Medulla oblongata (tissue), 1 donor: ENCODE measurements at regions not wholly inside any gene's neighbourhood (a gene's known extent, or its start where the extent isn't known, plus 50 kb on each side); places are given as distances from the start of the nearest gene placed in this dataset.
"Not testable (repeated sequence)": the region's sequence is repeated elsewhere in the genome, so short reads cannot be mapped to it uniquely, and the experiment has no call there.

ENCODE experiments used
- DNase-seq: peaks from one replicate; pipeline ENCODE4 v3.0.0-alpha.2; 2015; ENCODE audit errors: extremely low spot score

DNA sequence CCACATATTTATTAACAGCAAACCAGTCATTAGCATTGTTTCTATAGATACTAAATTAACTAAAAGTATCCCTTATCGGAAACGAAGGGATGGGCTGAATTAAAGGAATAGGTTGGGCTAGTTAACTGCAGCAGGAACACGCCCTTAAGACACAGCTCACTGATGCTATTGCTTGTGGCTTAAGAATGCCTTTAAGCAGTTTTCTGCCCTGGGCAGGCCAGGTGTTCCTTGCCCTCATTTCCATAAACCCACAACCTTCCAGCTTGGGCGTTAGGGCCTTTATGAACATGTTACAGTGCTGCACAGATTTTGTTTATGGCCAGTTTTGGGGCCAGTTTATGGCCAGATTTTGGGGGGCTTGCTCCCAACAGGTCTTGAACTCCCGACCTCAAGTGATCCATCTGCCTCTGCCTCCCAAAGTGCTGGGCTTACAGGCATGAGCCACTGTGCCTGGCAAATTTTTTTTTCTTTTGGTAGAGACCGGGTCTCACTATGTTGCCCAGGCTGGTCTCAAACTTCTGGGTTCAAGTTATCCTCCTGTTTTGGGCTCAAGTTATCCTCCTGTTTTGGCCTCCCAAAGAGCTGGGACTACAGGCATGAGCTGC lies 90.1 kb upstream of the GRIN2A start:
- DNase-seq, result not testable (repeated sequence)

DNA sequence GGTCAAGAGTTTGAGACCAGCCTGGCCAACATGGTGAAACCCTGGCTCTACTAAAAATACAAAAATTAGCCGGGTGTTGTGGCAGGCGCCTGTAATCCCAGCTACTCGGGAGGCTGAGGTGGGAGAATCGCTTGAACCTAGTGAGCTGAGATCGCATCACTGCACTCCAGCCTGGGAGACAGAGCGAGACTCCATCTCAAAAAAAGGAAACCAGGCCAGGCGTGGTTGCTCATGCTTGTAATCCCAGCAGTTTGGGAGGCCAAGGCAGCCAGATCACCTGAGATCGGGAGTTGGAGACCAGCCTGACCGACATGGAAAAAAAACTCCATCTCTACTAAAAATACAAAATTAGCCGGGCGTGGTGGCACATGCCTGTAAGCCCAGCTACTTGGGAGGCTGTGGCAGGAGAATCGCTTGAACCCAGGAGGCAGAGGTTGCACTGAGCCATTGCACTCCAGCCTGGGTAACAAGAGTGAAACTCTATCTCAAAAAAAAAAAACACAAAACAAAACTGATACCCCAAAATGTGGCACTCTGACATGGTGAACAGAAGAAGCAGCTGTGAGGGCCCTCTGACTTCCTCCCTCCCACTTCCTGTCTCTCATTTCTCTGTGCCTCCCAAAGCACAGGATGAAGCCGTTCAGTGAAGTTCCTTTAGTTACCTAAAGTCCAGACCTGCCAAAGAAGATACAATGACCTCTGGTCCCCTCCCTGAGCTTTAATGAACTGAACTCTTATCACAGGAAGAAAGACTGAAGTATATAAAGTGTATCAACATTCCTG lies 93.2 kb upstream of the GRIN2A start:
- not testable (repeated sequence) for DNase-seq

DNA sequence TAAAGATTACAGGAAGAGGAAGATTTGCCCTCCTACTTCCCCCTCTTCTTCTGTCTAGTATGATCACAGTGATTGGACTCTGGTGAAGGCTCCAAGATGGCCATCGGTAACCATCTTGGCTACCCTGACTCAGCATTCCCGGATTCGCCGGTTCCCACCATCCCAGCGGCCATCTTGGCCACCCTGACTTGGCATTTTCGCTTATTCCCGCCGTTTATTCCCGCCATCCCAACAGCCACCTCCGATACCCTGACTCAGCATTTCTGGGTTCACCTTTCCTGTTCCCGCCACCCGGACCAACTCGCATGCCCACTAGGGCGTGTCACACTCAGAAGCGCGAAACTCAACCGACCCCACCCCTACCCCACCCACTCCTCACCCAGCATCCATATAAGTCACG lies 95.4 kb upstream of the GRIN2A start:
- no peak for DNase-seq

DNA sequence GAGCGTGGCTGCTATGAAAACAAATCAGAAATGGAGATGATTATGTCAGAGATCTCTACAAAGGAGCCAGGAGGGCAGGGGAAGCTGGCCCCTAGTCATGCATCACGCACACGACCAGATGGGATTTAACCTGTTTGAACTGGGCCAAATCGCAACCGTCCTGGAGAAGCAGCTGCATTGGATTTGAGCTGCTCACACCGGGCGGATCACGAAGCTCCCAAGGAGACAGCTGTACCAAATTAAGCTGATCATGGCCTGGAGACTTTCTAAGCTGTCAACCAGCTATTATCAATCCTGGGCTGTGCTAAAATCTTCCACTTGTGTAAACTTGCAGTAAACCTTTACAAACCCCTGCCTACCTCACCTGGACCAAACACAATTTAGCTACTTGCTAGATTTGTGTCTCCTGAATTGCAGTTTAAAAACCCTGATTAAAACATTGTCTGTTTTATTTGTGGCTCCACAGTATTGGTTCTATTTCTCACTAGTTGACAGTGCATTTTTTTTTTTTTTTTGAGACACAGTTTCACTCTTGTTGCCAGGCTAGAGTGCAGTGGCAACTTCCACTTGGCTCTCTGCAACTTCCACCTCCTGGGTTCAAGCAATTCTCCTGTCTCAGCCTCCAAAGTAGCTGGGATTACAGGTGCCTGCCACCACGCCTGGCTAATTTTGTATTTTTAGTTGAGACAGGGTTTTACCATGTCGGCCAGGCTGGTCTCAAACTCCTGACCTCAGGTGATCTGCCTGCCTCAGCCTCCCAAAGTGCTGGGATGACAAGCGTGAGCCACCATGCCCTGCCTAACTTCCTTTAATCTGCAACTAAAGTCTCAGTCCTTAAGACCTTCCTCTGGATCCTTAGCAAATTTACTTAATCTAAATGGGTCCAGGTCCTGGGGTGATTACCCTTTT lies 98.3 kb upstream of the GRIN2A start:
- DNase-seq, result no peak

DNA sequence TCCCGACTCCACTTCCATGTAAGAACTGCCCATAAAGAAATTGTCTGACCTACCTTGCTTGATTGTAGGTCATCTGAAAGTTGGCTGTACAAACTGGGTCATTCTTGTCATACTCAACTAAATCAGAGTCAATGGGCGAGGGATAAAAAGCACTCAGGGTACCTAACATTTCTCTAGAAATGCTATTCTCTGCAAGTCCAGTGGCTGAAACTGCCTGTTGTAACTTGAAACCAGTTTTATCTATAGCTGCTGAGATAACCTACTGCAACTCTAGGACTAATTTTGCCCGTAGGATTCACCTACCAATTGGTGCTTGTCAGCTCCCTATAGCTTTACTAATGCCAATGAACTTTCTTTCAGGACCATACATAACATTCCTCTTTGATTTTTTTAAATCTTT lies 100.1 kb upstream of the GRIN2A start:
- no peak for DNase-seq

DNA sequence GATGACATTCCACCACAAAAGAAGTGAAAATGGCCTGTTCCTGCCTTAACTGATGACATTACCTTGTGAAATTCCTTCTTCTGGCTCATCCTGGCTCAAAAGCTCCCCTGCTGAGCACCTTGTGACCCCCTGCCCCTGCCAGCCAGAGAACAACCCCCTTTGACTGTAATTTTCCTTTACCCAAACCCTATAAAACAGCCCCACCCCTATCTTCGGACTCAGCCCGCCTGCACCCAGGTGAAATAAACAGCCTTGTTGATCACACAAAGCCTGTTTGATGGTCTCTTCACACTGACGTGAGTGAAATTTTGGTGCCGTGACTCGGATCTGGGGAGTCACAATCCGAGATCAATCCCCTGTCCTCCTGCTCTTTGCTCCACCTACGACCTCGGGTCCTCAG lies 101.0 kb upstream of the GRIN2A start:
- not testable (repeated sequence) for DNase-seq

DNA sequence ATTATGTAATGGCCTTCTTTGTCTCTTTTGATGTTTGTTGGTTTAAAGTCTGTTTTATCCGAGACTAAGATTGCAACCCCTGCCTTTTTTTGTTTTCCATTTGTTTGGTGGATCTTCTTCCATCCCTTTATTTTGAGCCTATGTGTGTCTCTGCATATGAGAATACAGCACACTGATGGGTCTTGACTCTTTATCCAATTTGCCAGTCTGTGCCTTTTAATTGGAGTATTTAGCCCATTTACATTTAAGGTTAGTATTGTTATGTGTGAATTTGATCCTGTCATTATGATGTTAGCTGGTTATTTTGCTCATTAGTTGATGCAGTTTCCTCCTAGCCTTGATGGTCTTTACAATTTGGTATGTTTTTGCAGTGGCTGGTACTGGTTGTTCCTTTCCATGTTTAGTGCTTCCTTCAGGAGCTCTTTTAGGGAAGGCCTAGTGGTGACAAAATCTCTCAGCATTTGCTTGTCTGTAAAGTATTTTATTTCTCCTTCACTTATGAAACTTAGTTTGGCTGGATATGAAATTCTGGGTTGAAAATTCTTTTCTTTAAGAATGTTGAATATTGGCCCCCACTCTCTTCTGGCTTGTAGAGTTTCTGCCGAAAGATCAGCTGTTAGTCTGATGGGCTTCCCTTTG lies 95.3 kb upstream of the ATF7IP2 start:
- DNase-seq, result not testable (repeated sequence)

DNA sequence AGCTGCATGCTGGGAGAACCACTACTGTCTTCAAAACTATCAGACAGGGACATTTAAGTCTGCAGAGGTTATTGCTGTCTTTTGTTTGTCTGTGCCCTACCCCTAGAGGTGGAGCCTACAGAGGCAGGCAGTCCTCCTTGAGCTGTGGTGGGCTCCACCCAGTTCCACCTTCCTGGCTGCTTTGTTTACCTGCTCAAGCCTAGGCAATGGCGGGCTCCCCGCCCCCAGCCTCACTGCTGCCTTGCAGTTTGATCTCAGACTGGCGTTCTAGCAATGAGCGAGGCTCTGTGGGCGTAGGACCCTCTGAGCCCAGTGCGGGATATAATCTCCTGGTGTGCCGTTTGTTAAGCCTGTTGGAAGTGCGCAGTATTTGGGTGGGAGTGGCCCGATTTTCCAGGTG lies 93.7 kb upstream of the ATF7IP2 start:
- DNase-seq, result not testable (repeated sequence)

DNA sequence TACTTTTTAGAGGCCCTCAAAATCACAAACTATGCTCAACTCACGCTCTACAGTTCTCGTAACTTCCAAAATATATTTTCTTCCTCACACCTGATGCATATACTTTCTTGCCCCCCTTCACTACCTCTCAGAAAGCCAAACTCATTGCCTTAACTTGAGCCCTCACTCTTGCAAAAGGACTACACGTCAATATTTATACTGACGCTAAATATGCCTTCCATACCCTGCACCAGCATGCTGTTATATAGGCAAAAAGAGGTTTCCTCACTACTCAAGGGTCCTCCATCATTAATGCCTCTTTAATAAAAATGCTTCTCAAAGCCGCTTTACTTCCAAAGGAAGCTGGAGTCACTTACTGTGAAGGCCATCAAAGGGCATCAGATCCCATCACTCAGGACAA lies 92.9 kb upstream of the ATF7IP2 start:
- DNase-seq, result not testable (repeated sequence)

DNA sequence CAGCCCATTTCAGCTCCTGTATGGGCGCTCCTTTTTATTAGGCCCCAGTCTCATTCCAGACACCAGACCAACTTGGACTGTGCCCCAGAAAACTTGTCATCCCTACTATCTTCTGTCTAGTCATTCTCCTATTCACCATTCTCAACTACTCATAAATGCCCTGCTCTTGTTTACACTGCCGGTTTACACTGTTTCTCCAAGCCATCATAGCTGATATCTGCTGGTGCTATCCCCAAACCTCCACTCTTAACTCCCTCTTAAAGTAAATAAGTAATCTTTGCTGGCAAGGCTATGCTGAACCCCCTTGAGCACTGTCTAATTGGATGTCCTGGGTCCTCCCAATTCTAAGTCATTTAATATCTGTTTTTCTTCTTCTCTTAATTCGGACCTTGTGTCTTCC lies 91.7 kb upstream of the ATF7IP2 start:
- DNase-seq, result not testable (repeated sequence)

DNA sequence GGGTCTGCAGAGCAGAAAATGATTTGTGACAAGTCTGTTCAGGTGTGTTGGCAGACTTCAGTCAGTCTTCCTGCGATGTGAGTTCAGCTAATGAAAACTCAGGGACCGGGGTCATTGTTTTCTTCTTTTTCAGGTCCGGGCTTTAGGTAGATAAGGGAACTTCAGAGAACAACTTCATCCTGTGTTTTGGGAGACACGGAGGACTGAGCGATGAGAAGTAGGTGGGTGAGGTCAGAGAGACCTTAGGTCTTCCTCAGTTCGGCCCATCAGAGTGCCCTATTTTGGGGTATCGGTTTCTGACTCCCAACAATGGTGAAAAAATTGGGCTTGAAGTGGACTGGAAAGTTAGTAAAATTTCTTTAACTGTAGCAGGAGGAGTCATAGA lies 88.9 kb upstream of the ATF7IP2 start:
- DNase-seq, result no peak

DNA sequence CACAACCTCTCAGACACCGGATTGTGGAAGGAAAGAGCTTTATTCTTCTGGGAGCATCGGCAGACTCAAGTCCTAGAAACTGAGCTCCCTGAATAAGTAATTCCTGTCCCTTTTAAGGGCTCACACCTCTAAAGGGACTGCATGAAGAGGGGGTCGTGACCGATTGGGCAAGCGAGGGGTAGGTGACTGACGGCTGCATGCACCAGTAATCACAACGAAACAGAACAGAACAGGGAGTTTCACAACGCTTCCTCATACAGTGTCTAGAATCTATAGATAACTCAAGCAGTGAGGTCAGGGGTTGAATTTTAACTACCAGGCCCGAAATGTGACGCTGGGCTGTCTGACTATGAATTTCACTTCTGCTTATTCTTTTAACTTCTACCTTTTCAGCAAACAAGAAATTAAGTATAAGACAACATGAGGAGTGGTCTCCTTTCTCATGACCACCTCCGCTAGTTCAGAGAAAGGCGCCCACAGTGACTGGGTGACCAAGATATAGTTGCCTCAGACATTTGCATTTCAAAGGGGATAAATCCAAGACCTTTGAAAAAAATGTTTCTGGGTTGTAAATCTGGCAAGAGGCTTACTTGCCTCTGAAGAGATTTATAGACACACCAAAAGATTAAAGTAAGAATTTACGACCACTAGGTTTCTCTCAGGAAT lies 88.4 kb upstream of the ATF7IP2 start:
- DNase-seq, result peak; percentile 80

DNA sequence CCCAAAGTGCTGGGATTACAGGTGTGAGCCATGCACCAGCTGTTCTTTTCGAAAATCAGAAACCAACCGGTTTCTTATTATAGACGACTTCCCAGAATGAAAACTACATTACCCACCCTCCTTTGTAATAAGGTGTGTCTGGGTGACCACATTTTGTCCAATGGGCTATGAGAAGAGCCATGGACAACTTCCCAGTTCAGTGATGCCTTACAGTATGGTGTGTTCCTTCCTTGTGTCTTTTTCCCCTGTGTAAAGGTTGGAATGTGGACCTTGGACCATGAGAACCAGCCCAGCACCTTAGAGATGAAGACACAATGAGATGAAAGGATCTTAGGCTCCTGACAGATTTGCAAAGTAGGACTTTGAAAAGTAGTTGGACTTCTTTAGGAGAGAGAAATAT lies 85.0 kb upstream of the ATF7IP2 start:
- DNase-seq, result no peak

DNA sequence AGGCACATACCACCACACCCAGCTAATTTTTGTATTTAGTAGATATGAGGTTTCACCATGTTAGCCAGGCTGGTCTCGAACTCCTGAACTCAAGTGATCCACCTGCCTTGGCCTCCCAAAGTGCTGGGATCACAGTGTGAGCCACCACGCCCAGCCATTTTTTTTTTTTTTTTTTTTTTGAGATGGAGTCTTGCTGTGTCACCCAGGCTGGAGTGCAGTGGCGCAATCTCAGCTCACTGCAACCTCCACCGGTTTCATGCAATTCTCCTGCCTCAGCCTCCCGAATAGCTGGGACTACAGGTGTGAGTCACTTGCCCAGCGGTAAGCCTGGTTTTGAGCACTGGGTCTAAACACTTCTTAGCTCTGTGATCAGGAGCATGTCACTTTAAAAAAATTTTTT lies 84.3 kb upstream of the ATF7IP2 start:
- DNase-seq, result not testable (repeated sequence)

DNA sequence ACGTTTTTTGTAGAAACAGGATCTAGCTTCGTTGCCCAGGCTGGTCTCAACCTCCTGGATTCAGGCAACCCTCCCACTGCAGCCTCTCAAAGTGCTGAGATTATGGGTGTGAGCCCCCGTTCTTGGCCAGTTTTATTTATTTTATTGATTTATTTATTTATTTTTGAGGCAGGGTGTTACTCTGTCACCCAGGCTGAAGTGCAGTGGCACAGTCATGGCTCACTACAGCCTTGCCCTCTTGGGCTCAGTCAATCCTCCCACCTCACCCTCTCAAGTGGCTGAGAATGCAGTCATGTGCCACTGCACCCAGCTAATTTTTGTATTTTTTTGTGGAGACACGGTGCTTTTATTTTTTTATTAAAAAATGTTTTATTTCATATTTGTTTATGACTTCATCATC lies 79.9 kb upstream of the ATF7IP2 start:
- no peak for DNase-seq

DNA sequence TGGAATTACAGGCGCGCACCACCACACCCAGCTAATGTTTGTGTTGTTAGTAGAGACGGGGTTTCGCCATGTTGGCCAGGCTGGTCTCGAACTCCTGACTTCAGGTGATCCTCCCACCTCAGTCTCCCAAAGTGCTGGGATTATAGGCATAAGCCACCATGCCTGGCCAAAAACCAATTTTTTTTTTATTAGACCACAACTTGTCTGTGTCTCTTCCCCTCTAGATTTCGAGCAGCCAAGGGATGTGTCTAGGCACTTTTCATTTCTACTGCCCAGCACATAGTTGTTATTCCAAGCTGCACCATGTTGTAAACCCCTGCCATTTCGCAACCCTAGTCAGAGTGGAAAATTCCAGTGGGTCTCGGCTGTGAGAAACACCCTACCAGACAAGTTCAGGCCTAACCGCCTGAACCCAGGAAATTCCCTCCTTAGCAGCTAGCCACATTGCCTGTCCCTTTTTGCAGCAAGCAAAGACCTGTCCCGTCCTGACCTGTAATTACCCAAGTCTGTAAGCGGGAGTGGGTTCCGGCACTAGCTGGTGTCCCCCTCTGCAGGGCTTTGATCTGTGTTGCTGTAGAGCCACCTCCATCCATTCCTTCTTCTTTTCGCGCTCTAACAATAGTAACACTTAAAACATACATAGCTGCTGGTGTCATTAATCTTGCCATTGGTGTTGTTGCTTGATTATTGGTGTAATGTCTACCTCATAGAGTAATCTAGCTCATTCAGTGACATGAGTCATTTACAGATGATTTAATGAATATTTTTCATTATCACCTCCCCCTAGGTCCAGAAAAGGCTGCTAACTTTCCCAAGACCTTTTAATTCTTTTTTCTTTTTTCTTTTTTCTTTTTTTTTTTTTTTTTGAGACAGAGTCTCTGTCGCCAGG lies 77.3 kb upstream of the ATF7IP2 start:
- no peak for DNase-seq

DNA sequence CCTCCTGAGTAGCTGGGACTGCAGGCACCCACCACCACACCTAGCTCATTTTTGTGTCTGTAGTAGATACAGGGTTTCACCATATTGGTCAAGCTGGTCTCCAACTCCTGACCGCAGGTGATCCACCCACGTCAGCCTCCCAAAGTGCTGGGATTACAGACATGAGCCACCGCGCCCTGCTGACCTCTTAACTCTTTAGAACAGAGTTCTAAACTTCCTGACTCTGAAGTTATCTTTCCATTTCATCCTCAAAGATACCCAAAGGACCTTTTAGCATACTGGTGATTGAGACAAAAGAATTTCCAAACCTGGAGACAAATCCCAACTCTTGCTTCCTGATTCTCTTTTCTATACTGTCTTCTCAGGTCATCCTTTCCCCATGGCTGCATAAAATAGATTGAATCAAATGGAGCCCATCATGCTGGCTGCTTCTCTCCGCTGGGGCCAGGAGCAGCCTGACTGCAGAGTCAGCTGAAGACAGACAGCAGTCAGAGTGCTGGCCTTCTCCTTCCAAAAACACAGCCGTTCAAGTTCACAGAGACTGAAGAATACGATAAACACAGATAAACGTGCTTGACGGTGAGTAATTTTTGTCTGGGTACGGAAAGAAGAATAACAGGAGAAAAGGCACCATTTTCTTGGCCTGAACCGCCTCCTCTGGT lies 76.5 kb upstream of the ATF7IP2 start:
- no peak for DNase-seq

DNA sequence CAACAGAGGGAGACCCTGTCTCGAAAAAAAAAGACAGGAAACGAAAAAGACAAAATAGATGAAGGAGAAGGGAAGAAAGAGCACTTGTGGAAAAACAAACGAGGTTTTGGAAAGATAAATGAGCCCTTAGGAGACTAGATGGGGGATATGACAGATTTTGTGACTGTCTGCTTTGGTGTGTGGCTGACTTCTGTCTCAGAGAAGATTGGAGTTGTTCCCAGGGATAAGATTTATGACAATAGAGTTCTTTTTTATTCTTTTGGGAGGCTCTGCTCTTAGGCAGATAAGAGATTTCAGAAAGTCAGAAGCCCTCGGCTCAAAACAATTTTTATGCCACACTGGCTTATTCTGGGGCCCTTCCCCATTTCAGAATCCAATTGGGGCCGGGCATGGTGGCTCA lies 73.9 kb upstream of the ATF7IP2 start:
- DNase-seq, result no peak

DNA sequence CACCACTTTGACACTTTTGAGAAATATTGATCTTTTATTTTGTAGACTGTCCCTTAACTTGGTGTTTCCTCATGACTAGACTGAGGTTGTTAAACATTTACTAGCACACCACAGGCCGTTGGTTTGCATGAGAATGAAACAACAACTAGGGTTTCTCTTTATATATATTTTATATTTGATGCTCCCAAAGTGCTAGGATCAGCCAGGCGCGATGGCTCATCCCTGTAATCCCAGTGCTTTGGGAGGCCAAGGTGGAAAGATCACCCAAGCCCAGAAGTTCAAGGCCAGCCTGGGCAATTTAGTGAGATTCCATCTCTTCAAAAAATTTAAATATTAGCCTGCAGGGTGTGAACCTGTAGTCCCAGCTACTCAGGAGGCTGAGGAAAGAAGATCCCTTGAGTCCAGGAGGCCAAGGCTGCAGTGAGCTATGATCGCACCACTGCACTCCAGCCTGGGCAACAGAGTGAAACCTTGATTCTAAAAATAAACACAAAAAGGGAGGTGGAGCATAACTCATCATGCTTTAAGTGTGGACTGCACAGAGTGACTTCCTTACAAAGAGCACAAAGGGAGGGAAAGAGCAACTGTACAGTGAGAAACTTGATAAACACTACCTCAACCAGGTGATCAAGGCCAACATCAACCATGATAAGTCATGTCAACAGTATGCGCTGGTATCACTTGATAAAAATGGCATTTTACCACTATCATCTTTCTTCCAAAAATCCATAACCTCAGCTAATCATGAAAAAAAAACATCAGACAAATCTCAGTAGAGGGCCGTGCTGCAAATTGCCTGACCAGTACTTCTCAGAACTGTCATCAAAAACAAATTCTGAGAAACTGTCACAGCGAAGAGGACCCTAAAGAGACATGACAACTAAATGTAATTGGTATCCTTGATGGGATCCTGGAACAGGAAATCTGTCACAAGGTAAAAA lies 72.8 kb upstream of the ATF7IP2 start:
- no peak for DNase-seq
